SK-N-SH (cell line): ENCODE measurements at regions not wholly inside any gene's neighbourhood (a gene's known extent, or its start where the extent isn't known, plus 50 kb on each side); places are given as distances from the start of the nearest gene placed in this dataset.

Experiments used
- CTCF ChIA-PET: fragments of 300-600, 350-600 bp; formaldehyde crosslinking; extraction: SDS; loops from one replicate; lab custom pipeline; 2021; lab: Yijun Ruan, JAX
- POLR2A ChIA-PET: fragments of 350-600 bp; sonication (Branson Sonifier 250); formaldehyde crosslinking; extraction: SDS; loops from one replicate; lab custom pipeline; 2020; ENCODE audit warnings: antibody characterized with exemption, inconsistent platforms; lab: Yijun Ruan, JAX
- DNase-seq: peaks from one replicate; pipeline ENCODE4 v3.0.0; 2012
- H2AFZ ChIP-seq: fragments of 200-600 bp; sonication (generic); 2 replicates; pipeline ENCODE4 v1.8.1; 2016; ENCODE audit warnings: antibody characterized with exemption, mild to moderate bottlenecking, low read depth
- H3F3A ChIP-seq: fragments of 200-600 bp; sonication (generic); replicated peaks from 2 replicates; pipeline ENCODE3; 2016; ENCODE audit warnings: antibody characterized with exemption, mild to moderate bottlenecking; ENCODE audit not compliant: insufficient read depth
- H3K27ac ChIP-seq, 2 experiments: fragments of 200-500 bp in 1 of 2; fragments of 200-600 bp in 1 of 2; sonication (Bioruptor generic) in 1 of 2; sonication (generic), shearing (Covaris generic) in 1 of 2; 2 replicates each; pipeline versions ENCODE4 v1.5.1 to v1.6.1; 2014 to 2016; ENCODE audit warnings: low read depth in 2 of 2, inconsistent platforms in 1 of 2, low read length in 1 of 2, mild to moderate bottlenecking in 1 of 2, mixed read lengths in 1 of 2
- H3K27me3 ChIP-seq: fragments of 200-600 bp; sonication (generic), shearing (Covaris generic); 2 replicates; pipeline ENCODE4 v1.6.1; 2016; ENCODE audit warnings: mixed run types; ENCODE audit not compliant: insufficient read depth
- H3K36me3 ChIP-seq, 2 experiments: fragments of 200-500 bp in 1 of 2; fragments of 200-600 bp in 1 of 2; sonication (Bioruptor generic) in 1 of 2; sonication (generic) in 1 of 2; replicated peaks in 1 of 2; 2 replicates each; pipeline versions ENCODE3 to v1.5.1; 2014 to 2016; ENCODE audit warnings: low read length in 1 of 2, mild to moderate bottlenecking in 1 of 2; ENCODE audit not compliant: insufficient read depth in 2 of 2, control insufficient read depth in 1 of 2
- H3K4me1 ChIP-seq, 2 experiments: fragments of 200-500 bp in 1 of 2; fragments of 200-600 bp in 1 of 2; sonication (Bioruptor generic) in 1 of 2; sonication (generic), shearing (Covaris generic) in 1 of 2; 2 replicates each; pipeline versions ENCODE4 v1.5.1 to v1.6.1; 2014 to 2016; ENCODE audit warnings: low read depth in 1 of 2, low read length in 1 of 2, mixed run types in 1 of 2; ENCODE audit not compliant: insufficient read depth in 2 of 2, control insufficient read depth in 1 of 2
- H3K4me2 ChIP-seq: fragments of 200-600 bp; sonication (generic), shearing (Covaris generic); 2 replicates; pipeline ENCODE4 v1.6.1; 2017; ENCODE audit warnings: mixed run types
- H3K4me3 ChIP-seq, 2 experiments: fragments of 200-500 bp in 1 of 2; fragments of 200-600 bp in 1 of 2; sonication (Bioruptor generic) in 1 of 2; sonication (generic), shearing (Covaris generic) in 1 of 2; 2 replicates each; pipeline versions ENCODE4 v1.5.1 to v1.8.1; 2014 to 2016; ENCODE audit warnings: low read depth in 2 of 2, inconsistent platforms in 1 of 2, low read length in 1 of 2, mild to moderate bottlenecking in 1 of 2, mixed read lengths in 1 of 2, moderate library complexity in 1 of 2
- H3K79me2 ChIP-seq: fragments of 200-600 bp; sonication (generic); 2 replicates; pipeline ENCODE4 v1.8.1; 2017; ENCODE audit warnings: mild to moderate bottlenecking; ENCODE audit not compliant: insufficient read depth
- H3K9ac ChIP-seq: fragments of 200-600 bp; sonication (generic); 2 replicates; pipeline ENCODE4 v1.6.1; 2017; ENCODE audit warnings: mixed run types
- H3K9me2 ChIP-seq: fragments of 200-600 bp; sonication (generic); 2 replicates; pipeline ENCODE4 v1.6.1; 2017; ENCODE audit warnings: mixed run types
- H3K9me3 ChIP-seq: fragments of 200-600 bp; sonication (generic); 2 replicates; pipeline ENCODE4 v1.6.1; 2017; ENCODE audit warnings: mixed run types, mild to moderate bottlenecking, moderate library complexity
- H4K20me1 ChIP-seq: fragments of 200-600 bp; sonication (generic); 2 replicates; pipeline ENCODE4 v1.6.1; 2017; ENCODE audit warnings: mild to moderate bottlenecking, mixed run types; ENCODE audit not compliant: insufficient read depth
- CHD2 ChIP-seq: fragments of 150-350 bp; IDR thresholded peaks from 2 replicates; pipeline ENCODE4 v1.6.1; 2018; ENCODE audit warnings: low read length; ENCODE audit not compliant: partially characterized antibody
- CTCF ChIP-seq: fragments of 200-600 bp; sonication (generic); IDR thresholded peaks from 2 replicates; pipeline ENCODE4 v1.6.1; 2017; ENCODE audit warnings: antibody characterized with exemption, mild to moderate bottlenecking, moderate library complexity
- EP300 ChIP-seq, 2 experiments: IDR thresholded peaks; 2 replicates each; pipeline versions ENCODE4 v1.4.0 to v1.6.1; 2012; ENCODE audit warnings: borderline replicate concordance in 1 of 2, low read depth in 1 of 2, low read length in 1 of 2
- EZH2phosphoT487 ChIP-seq: fragments of 200-600 bp; sonication (generic); IDR thresholded peaks from 2 replicates; pipeline ENCODE4 v1.6.1; 2017; ENCODE audit warnings: low read depth, mixed run types, mild to moderate bottlenecking, antibody characterized with exemption, moderate library complexity, borderline replicate concordance
- FOSL2 ChIP-seq: IDR thresholded peaks from 2 replicates; pipeline ENCODE4 v1.4.0; 2012; ENCODE audit warnings: low read depth, mild to moderate bottlenecking, moderate library complexity, borderline replicate concordance
- FOXM1 ChIP-seq: IDR thresholded peaks from 2 replicates; pipeline ENCODE4 v1.4.0; 2012; ENCODE audit warnings: low read depth, mild to moderate bottlenecking
- GATA2 ChIP-seq: sonication (generic); formaldehyde crosslinking; IDR thresholded peaks from 2 replicates; pipeline ENCODE4 v1.5.0; 2020; ENCODE audit warnings: mild to moderate bottlenecking, missing genetic modification reagents
- JUND ChIP-seq: IDR thresholded peaks from 2 replicates; pipeline ENCODE4 v1.4.0; 2012
- MEF2A ChIP-seq: IDR thresholded peaks from 2 replicates; pipeline ENCODE4 v1.4.0; 2012; ENCODE audit warnings: low read depth, borderline replicate concordance
- RCOR1 ChIP-seq: fragments of 150-350 bp; IDR thresholded peaks from 2 replicates; pipeline ENCODE4 v1.6.1; 2017; ENCODE audit warnings: antibody characterized with exemption, low read length
- RFX5 ChIP-seq: IDR thresholded peaks from 2 replicates; pipeline ENCODE4 v1.6.1; 2012; ENCODE audit warnings: mild to moderate bottlenecking, improper control_type of control experiment, low read length
- TAF1 ChIP-seq: IDR thresholded peaks from 2 replicates; pipeline ENCODE4 v1.6.1; 2012; ENCODE audit warnings: low read depth, mild to moderate bottlenecking, low read length, moderate library complexity, borderline replicate concordance
- TCF12 ChIP-seq: IDR thresholded peaks from 2 replicates; pipeline ENCODE4 v1.4.0; 2012
- TEAD4 ChIP-seq: IDR thresholded peaks from 2 replicates; pipeline ENCODE4 v1.4.0; 2012; ENCODE audit warnings: mild to moderate bottlenecking, borderline replicate concordance; ENCODE audit not compliant: insufficient read depth
- WGBS: methylation state at CpG from one replicate; pipeline ENCODE4 v1.1.6; 2017; ENCODE audit warnings: low lambda C conversion rate; 5-methylcytosine and 5-hydroxymethylcytosine counted together
- TF ChIP-seq, protein P1 (sequence below): IDR thresholded peaks from 2 replicates; pipeline ENCODE4 v1.4.0; 2012; ENCODE audit warnings: low read depth, borderline replicate concordance
- TF ChIP-seq, protein P2 (sequence below): IDR thresholded peaks from 2 replicates; pipeline ENCODE4 v1.4.0; 2012; ENCODE audit warnings: low read depth, borderline replicate concordance
- TF ChIP-seq, protein P3 (sequence below): IDR thresholded peaks from 2 replicates; pipeline ENCODE4 v1.6.1; 2012; ENCODE audit warnings: mild to moderate bottlenecking, low read depth, low read length, moderate library complexity

DNA sequence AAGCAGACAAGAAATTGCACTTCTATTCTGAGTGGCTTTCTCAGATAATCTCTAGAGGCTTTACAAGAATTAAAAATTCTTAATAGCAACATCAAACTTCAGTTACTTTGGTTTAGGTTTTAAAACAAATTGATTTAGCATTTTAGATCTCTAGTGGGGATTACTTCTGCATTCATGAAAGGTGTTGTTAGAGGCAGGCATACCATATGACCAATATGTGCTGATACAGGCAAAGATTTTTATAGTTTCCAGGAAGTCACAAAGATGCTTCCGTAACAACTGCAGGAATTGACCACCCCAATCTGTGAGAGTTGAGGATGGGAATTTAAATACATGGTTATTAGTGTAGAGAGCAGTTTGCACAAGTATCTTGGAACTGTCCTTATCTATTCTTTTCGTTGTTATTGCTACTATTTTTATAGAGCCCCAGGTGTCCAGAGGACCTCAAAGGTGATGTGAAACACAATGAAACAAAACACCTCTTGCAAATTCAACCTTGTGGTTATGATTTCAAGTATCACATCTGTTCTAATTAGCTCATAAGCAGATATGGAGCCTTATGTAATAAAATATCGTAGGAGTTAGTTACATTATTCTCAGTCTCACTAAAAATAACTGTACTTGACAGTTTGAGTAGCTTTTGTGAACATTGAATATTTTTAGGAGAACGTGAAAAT is 512.7 kb upstream of the ADGRL4 start:
- no peaks in the 10 kb centered on the region for H3K9me3 ChIP-seq
- no peak overlapping the region for H3K4me2 ChIP-seq
- H4K20me1 ChIP-seq: no peaks in the 10 kb centered on the region
- DNase-seq: no peak
- no peak overlapping the region for H3K9ac ChIP-seq
- H3K9me2 ChIP-seq: no peaks in the 10 kb centered on the region
- no peak overlapping the region for H2AFZ ChIP-seq
- ChIA-PET POLR2A (no interaction called here), CTCF (no interaction called here)
- no peaks in the 10 kb centered on the region for H3K4me1 ChIP-seq
- WGBS: 50% methylated on average over 4 of the region's 4 CpGs
- no peaks in the 10 kb centered on the region for H3K79me2 ChIP-seq
- no peaks in the 10 kb centered on the region for H3F3A ChIP-seq
- no peaks in the 10 kb centered on the region for H3K36me3 ChIP-seq
- no peak for TF ChIP-seq JUND
- TF ChIP-seq, protein P1, sequence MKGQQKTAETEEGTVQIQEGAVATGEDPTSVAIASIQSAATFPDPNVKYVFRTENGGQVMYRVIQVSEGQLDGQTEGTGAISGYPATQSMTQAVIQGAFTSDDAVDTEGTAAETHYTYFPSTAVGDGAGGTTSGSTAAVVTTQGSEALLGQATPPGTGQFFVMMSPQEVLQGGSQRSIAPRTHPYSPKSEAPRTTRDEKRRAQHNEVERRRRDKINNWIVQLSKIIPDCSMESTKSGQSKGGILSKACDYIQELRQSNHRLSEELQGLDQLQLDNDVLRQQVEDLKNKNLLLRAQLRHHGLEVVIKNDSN: no peak
- TF ChIP-seq FOSL2: no peak
- no peak for TF ChIP-seq TEAD4
- no peak for TF ChIP-seq RCOR1
- TF ChIP-seq, protein P2, sequence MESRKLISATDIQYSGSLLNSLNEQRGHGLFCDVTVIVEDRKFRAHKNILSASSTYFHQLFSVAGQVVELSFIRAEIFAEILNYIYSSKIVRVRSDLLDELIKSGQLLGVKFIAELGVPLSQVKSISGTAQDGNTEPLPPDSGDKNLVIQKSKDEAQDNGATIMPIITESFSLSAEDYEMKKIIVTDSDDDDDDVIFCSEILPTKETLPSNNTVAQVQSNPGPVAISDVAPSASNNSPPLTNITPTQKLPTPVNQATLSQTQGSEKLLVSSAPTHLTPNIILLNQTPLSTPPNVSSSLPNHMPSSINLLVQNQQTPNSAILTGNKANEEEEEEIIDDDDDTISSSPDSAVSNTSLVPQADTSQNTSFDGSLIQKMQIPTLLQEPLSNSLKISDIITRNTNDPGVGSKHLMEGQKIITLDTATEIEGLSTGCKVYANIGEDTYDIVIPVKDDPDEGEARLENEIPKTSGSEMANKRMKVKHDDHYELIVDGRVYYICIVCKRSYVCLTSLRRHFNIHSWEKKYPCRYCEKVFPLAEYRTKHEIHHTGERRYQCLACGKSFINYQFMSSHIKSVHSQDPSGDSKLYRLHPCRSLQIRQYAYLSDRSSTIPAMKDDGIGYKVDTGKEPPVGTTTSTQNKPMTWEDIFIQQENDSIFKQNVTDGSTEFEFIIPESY: no peak
- no peak for TF ChIP-seq TAF1
- no peak for TF ChIP-seq EP300 (IDR thresholded peaks at IDR 0.05; ENCODE audit: borderline replicate concordance in 1 of 2, low read depth in 1 of 2, low read length in 1 of 2)
- TF ChIP-seq EZH2phosphoT487: no peak
- no peak for TF ChIP-seq MEF2A
- TF ChIP-seq, protein P3, sequence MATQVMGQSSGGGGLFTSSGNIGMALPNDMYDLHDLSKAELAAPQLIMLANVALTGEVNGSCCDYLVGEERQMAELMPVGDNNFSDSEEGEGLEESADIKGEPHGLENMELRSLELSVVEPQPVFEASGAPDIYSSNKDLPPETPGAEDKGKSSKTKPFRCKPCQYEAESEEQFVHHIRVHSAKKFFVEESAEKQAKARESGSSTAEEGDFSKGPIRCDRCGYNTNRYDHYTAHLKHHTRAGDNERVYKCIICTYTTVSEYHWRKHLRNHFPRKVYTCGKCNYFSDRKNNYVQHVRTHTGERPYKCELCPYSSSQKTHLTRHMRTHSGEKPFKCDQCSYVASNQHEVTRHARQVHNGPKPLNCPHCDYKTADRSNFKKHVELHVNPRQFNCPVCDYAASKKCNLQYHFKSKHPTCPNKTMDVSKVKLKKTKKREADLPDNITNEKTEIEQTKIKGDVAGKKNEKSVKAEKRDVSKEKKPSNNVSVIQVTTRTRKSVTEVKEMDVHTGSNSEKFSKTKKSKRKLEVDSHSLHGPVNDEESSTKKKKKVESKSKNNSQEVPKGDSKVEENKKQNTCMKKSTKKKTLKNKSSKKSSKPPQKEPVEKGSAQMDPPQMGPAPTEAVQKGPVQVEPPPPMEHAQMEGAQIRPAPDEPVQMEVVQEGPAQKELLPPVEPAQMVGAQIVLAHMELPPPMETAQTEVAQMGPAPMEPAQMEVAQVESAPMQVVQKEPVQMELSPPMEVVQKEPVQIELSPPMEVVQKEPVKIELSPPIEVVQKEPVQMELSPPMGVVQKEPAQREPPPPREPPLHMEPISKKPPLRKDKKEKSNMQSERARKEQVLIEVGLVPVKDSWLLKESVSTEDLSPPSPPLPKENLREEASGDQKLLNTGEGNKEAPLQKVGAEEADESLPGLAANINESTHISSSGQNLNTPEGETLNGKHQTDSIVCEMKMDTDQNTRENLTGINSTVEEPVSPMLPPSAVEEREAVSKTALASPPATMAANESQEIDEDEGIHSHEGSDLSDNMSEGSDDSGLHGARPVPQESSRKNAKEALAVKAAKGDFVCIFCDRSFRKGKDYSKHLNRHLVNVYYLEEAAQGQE: no peak
- no peak for TF ChIP-seq RFX5
- TF ChIP-seq FOXM1: no peak
- TF ChIP-seq GATA2 (CRISPR knock-in tag): no peak
- no peak for TF ChIP-seq CHD2
- no peak for TF ChIP-seq TCF12
- no peak for TF ChIP-seq CTCF
- H3K4me3 ChIP-seq: no peak overlapping the region
- no peak overlapping the region for H3K27ac ChIP-seq
- H3K27me3 ChIP-seq: no peaks in the 10 kb centered on the region
